CD14-positive monocyte (primary cell): ENCODE measurements at regions not wholly inside any gene's neighbourhood (a gene's known extent, or its start where the extent isn't known, plus 50 kb on each side); places are given as distances from the start of the nearest gene placed in this dataset.
"Not testable (repeated sequence)": the region's sequence is repeated elsewhere in the genome, so short reads cannot be mapped to it uniquely, and the experiment has no call there.

Experiments used
- DNase-seq, 3 donors: peaks; one replicate each; pipeline ENCODE4 v3.0.0-alpha.2; 2011 to 2022
- H2AFZ ChIP-seq: 2 replicates; pipeline ENCODE4 v1.6.0; 2012; ENCODE audit warnings: mild to moderate bottlenecking, low read depth, low read length, inconsistent platforms; ENCODE audit not compliant: insufficient read depth, poor library complexity, severe bottlenecking
- H3K27ac ChIP-seq, 2 donors: 1 replicate in 1 of 2; 2 replicates in 1 of 2; pipeline ENCODE4 v1.5.1; 2012 to 2013; ENCODE audit warnings: low read length in 2 of 2, control low read depth in 1 of 2, inconsistent platforms in 1 of 2, low read depth in 1 of 2, mild to moderate bottlenecking in 1 of 2
- H3K27me3 ChIP-seq, 2 donors: one replicate each; pipeline versions ENCODE4 v1.6.0 to v1.6.1; 2011 to 2013; ENCODE audit warnings: low read length in 2 of 2; ENCODE audit not compliant: control insufficient read depth in 2 of 2, insufficient read depth in 2 of 2
- H3K36me3 ChIP-seq, 2 donors: replicated peaks in 1 of 2; 1 replicate in 1 of 2; 2 replicates in 1 of 2; pipeline versions ENCODE4 v1.5.1 to v1.6.1; 2012 to 2013; ENCODE audit warnings: low read length in 2 of 2, control low read depth in 1 of 2, inconsistent platforms in 1 of 2, mild to moderate bottlenecking in 1 of 2; ENCODE audit not compliant: insufficient read depth in 2 of 2, control insufficient read depth in 1 of 2
- H3K4me1 ChIP-seq, 2 donors: 1 replicate in 1 of 2; 2 replicates in 1 of 2; pipeline versions ENCODE4 v1.5.1 to v1.6.1; 2012 to 2013; ENCODE audit warnings: low read length in 2 of 2, control low read depth in 1 of 2, inconsistent platforms in 1 of 2, mild to moderate bottlenecking in 1 of 2, moderate library complexity in 1 of 2; ENCODE audit not compliant: insufficient read depth in 2 of 2, control insufficient read depth in 1 of 2
- H3K4me2 ChIP-seq: replicated peaks from 2 replicates; pipeline ENCODE3; 2012; ENCODE audit warnings: low read length, moderate library complexity, mild to moderate bottlenecking; ENCODE audit not compliant: poor library complexity, severe bottlenecking; ENCODE audit errors: extremely low read depth
- H3K4me3 ChIP-seq, 3 experiments: fragments of 200-600 bp in 1 of 3; sonication (generic) in 1 of 3; replicated peaks in 1 of 3; 1 replicate in 2 of 3; 2 replicates in 1 of 3; pipeline ENCODE4 v1.5.1; 2011 to 2013; ENCODE audit warnings: low read length in 3 of 3, mild to moderate bottlenecking in 3 of 3, control low read depth in 2 of 3, low read depth in 2 of 3, inconsistent platforms in 1 of 3, moderate library complexity in 1 of 3
- H3K79me2 ChIP-seq: 2 replicates; pipeline ENCODE4 v1.6.0; 2012; ENCODE audit warnings: mild to moderate bottlenecking, control low read depth, inconsistent platforms, low read length, moderate library complexity; ENCODE audit not compliant: insufficient read depth
- H3K9ac ChIP-seq: 2 replicates; pipeline ENCODE4 v1.6.0; 2017; ENCODE audit warnings: low read length, mild to moderate bottlenecking; ENCODE audit not compliant: insufficient read depth, poor library complexity, severe bottlenecking
- H3K9me3 ChIP-seq, 2 donors: replicated peaks in 1 of 2; 1 replicate in 1 of 2; 2 replicates in 1 of 2; pipeline versions ENCODE4 v1.5.1 to v1.6.1; 2012 to 2013; ENCODE audit warnings: low read length in 2 of 2, control low read depth in 1 of 2; ENCODE audit not compliant: control insufficient read depth in 1 of 2, insufficient read depth in 1 of 2
- H4K20me1 ChIP-seq: 2 replicates; pipeline ENCODE4 v1.6.0; 2012; ENCODE audit warnings: mild to moderate bottlenecking, low read length, control low read depth, moderate library complexity; ENCODE audit not compliant: insufficient read depth
- H3K27ac Mint-ChIP-seq, 7 donors: one replicate each; pipeline ENCODE4 v1.8.0; 2020; ENCODE audit warnings: mild to moderate bottlenecking in 7 of 7, mixed read lengths in 7 of 7, moderate library complexity in 6 of 7, inconsistent platforms in 2 of 7
- H3K27me3 Mint-ChIP-seq, 3 donors: one replicate each; pipeline ENCODE4 v1.8.0; 2021 to 2022; ENCODE audit warnings: low read depth in 3 of 3, mild to moderate bottlenecking in 3 of 3, mixed read lengths in 3 of 3, moderate library complexity in 3 of 3, inconsistent platforms in 1 of 3
- H3K36me3 Mint-ChIP-seq, 2 donors: one replicate each; pipeline ENCODE4 v1.8.0; 2020; ENCODE audit warnings: mixed read lengths in 2 of 2, inconsistent platforms in 1 of 2, mild to moderate bottlenecking in 1 of 2
- H3K4me1 Mint-ChIP-seq: one replicate; pipeline ENCODE4 v1.8.0; 2020; ENCODE audit warnings: mild to moderate bottlenecking, mixed read lengths
- H3K4me3 Mint-ChIP-seq, 2 donors: one replicate each; pipeline ENCODE4 v1.8.0; 2020; ENCODE audit warnings: mild to moderate bottlenecking in 2 of 2, mixed read lengths in 2 of 2, moderate library complexity in 1 of 2
- H3K9me3 Mint-ChIP-seq, 7 donors: one replicate each; pipeline ENCODE4 v1.8.0; 2020 to 2022; ENCODE audit warnings: mixed read lengths in 7 of 7, mild to moderate bottlenecking in 6 of 7, moderate library complexity in 6 of 7, inconsistent platforms in 2 of 7
- WGBS: methylation state at CpG from one replicate; pipeline ENCODE4 v1.1.5; 2013; ENCODE audit warnings: missing lambda C conversion rate; ENCODE audit not compliant: insufficient coverage; 5-methylcytosine and 5-hydroxymethylcytosine counted together
- intact Hi-C, 2 donors: fragments of 100-400 bp; cut with micrococcal nuclease; formaldehyde crosslinking; loops; one replicate each; pipeline versions ENCODE4 v1.15.0 to v1.15.1; 2023
- TF ChIP-seq, protein P1 (sequence below): fragments of 200-600 bp; IDR thresholded peaks from one replicate; pipeline ENCODE4 v1.8.0; 2022; ENCODE audit warnings: antibody characterized with exemption, mild to moderate bottlenecking

GRCh38 chr5:135153661-135154060 is 119.6 kb upstream of the PITX1 start:
- no peak overlapping the region for H3K4me2 ChIP-seq

GRCh38 chr5:135153259-135153658 is 119.2 kb upstream of the PITX1 start:
- Histone ChIP-seq H3K9ac (no peak overlapping the region), H3K79me2 (no peaks in the 10 kb centered on the region), H2AFZ (no peak overlapping the region), H3K36me3 (no peaks in the 10 kb centered on the region), H3K4me1 (peaks cover 3 to 18% of the 10 kb centered on the region in 2 donors), H3K9me3 (peaks cover 0 to 3% of the 10 kb centered on the region in 2 donors), H3K4me2 (no peak overlapping the region), H3K4me3 (no peak overlapping the region), H4K20me1 (no peaks in the 10 kb centered on the region), H3K27ac (no peak overlapping the region), H3K27me3 (peaks cover 0 to 2% of the 10 kb centered on the region in 2 donors)
- no peak for DNase-seq
- no peak overlapping the region for H3K27ac Mint-ChIP-seq
- intact Hi-C loops = loop anchor here in 1 of 2 donors (10.0 kb wide), 1 partner anchor 238 kb away; no protein-coding TSS in a partner anchor
- H3K27me3 Mint-ChIP-seq = peaks cover 2 to 15% (median 12%) of the 10 kb centered on the region in 3 donors
- peaks cover 20% of the 10 kb centered on the region for H3K4me1 Mint-ChIP-seq
- H3K36me3 Mint-ChIP-seq = no peaks in the 10 kb centered on the region
- TF ChIP-seq, protein P1, sequence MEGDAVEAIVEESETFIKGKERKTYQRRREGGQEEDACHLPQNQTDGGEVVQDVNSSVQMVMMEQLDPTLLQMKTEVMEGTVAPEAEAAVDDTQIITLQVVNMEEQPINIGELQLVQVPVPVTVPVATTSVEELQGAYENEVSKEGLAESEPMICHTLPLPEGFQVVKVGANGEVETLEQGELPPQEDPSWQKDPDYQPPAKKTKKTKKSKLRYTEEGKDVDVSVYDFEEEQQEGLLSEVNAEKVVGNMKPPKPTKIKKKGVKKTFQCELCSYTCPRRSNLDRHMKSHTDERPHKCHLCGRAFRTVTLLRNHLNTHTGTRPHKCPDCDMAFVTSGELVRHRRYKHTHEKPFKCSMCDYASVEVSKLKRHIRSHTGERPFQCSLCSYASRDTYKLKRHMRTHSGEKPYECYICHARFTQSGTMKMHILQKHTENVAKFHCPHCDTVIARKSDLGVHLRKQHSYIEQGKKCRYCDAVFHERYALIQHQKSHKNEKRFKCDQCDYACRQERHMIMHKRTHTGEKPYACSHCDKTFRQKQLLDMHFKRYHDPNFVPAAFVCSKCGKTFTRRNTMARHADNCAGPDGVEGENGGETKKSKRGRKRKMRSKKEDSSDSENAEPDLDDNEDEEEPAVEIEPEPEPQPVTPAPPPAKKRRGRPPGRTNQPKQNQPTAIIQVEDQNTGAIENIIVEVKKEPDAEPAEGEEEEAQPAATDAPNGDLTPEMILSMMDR = no peak
- H3K9me3 Mint-ChIP-seq = peaks cover 1 to 14% (median 5%) of the 10 kb centered on the region in 7 donors
- 100% methylated on average over 3 of the region's 4 CpGs for WGBS
- no peak overlapping the region for H3K4me3 Mint-ChIP-seq

More at GRCh38 chr5:135153661-135154060, 119.6 kb upstream of the PITX1 start:
- Histone ChIP-seq H3K9me3 (peaks cover 0 to 6% of the 10 kb centered on the region in 2 donors), H4K20me1 (no peaks in the 10 kb centered on the region), H3K27ac (no peak overlapping the region), H3K27me3 (peaks cover 0 to 2% of the 10 kb centered on the region in 2 donors), H3K36me3 (no peaks in the 10 kb centered on the region), H3K79me2 (no peaks in the 10 kb centered on the region), H3K9ac (no peak overlapping the region), H3K4me1 (peaks cover 3 to 18% of the 10 kb centered on the region in 2 donors), H2AFZ (no peak overlapping the region), H3K4me3 (no peak overlapping the region)
- no peak overlapping the region for H3K4me3 Mint-ChIP-seq
- peak overlapping the region in 2 of 7 donors; percentile 26 to 37 for H3K27ac Mint-ChIP-seq
- intact Hi-C loops = loop anchor here in 1 of 2 donors (10.0 kb wide), 1 partner anchor 239 kb away; no protein-coding TSS in a partner anchor
- TF ChIP-seq, protein P1 = no peak
- no CpG with 5 or more reads among the region's 3 CpGs for WGBS
- H3K36me3 Mint-ChIP-seq = no peaks in the 10 kb centered on the region
- peaks cover 20% of the 10 kb centered on the region for H3K4me1 Mint-ChIP-seq
- peaks cover 1 to 18% (median 6%) of the 10 kb centered on the region in 7 donors for H3K9me3 Mint-ChIP-seq
- peak in 1 of 3 donors; percentile 9 for DNase-seq
- H3K27me3 Mint-ChIP-seq = peaks cover 2 to 13% (median 12%) of the 10 kb centered on the region in 3 donors

- H3K4me1 ChIP-seq = peaks cover 3 to 18% of the 10 kb centered on the region in 2 donors
- H3K4me2 ChIP-seq, H3K27me3 ChIP-seq, H3K79me2 ChIP-seq, H3K4me3 Mint-ChIP-seq, H3K9me3 Mint-ChIP-seq, H3K4me3 ChIP-seq, H2AFZ ChIP-seq, H3K9me3 ChIP-seq, H3K27ac Mint-ChIP-seq, H4K20me1 ChIP-seq, H3K36me3 Mint-ChIP-seq, DNase-seq, H3K9ac ChIP-seq, H3K36me3 ChIP-seq, H3K27ac ChIP-seq: not testable (repeated sequence)
- intact Hi-C loops = loop anchor here in 1 of 2 donors (10.0 kb wide), 1 partner anchor 237 kb away; no protein-coding TSS in a partner anchor
- no CpG with 5 or more reads among the region's 3 CpGs for WGBS
- Mint-ChIP-seq H3K27me3 (peaks cover 2 to 17% (median 11%) of the 10 kb centered on the region in 3 donors), H3K4me1 (peaks cover 19% of the 10 kb centered on the region)
Observed at GRCh38 chr5:135151660-135152059, 117.6 kb upstream of the PITX1 start.
